ENCODE measurements at regions not wholly inside any gene's neighbourhood (a gene's known extent, or its start where the extent isn't known, plus 50 kb on each side); places are given as distances from the start of the nearest gene placed in this dataset.

DNA sequence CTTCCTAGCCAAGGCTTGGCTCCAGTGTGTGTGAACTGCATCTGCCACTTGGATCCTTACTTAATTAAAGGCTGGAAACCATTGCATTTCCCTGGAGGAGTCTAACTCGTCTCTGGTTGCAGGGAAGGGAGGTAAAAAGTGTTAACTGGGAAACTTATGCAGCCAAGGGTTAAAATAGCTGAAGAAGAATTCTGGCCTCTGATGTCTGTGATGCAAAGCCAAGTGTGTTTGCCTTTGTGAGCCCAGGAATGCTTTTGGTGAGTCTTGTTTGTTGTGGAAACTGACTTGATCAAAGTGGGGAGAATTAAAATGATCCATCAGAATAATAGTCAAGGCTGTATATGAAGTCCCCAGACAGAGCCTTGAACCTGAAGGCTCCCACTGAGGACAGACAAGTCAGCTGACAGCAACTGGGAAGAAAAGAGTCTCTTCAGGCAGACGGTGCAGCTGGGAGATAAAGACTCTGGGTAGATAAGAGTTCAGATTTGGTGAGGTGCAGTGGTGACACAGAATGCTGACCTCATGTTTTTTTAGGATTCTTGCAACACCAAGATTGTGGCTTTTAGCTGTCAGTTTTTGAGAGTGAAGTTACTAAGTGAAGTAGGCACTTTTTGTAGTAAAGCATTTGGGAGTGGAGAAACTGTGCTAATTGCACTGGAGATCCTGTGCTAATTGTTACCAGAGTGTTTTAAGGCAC, 59.5 kb upstream of the WLS start (continued):
- peak; percentile 98 for TF ChIP-seq MAFG (tag; conservative IDR thresholded peaks at IDR 0.05)
- TF ChIP-seq TBL1XR1 (IDR thresholded peaks at IDR 0.05; ENCODE audit: low read length in 2 of 2): peak in 1 of 2 experiments; percentile 64; a peak in 1 of 4 replicates
- TF ChIP-seq E2F5 (CRISPR knock-in tag; IDR thresholded peaks at IDR 0.05): no peak
- peak; percentile 67 for TF ChIP-seq EP300 (IDR thresholded peaks at IDR 0.05; ENCODE audit: low read length)
- TF ChIP-seq, protein P1, sequence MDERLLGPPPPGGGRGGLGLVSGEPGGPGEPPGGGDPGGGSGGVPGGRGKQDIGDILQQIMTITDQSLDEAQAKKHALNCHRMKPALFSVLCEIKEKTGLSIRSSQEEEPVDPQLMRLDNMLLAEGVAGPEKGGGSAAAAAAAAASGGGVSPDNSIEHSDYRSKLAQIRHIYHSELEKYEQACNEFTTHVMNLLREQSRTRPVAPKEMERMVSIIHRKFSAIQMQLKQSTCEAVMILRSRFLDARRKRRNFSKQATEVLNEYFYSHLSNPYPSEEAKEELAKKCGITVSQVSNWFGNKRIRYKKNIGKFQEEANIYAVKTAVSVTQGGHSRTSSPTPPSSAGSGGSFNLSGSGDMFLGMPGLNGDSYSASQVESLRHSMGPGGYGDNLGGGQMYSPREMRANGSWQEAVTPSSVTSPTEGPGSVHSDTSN (CRISPR knock-in tag; IDR thresholded peaks at IDR 0.05; ENCODE audit: low read depth): no peak
- TF ChIP-seq, protein P1 (tag; conservative IDR thresholded peaks at IDR 0.05; ENCODE audit: low read depth): peak; percentile 75
- TF ChIP-seq ZFX (CRISPR knock-in tag; IDR thresholded peaks at IDR 0.05): no peak
- TF ChIP-seq NFIC (IDR thresholded peaks at IDR 0.05): 0 out of 2 replicates have a peak, but pooled peaks have one; percentile 29
- peak; percentile 83 for TF ChIP-seq SOX6 (IDR thresholded peaks at IDR 0.05)
